Suprapubic skin (tissue), 4 donors: ENCODE measurements at regions not wholly inside any gene's neighbourhood (a gene's known extent, or its start where the extent isn't known, plus 50 kb on each side); places are given as distances from the start of the nearest gene placed in this dataset.

Experiments used
- DNase-seq, 2 donors: peaks; one replicate each; pipeline ENCODE4 v3.0.0-alpha.2; 2019; ENCODE audit warnings: low spot score in 2 of 2
- H3K27ac ChIP-seq: fragments of 200-600 bp; sonication (generic); one replicate; pipeline ENCODE4 v1.5.1; 2019
- H3K27me3 ChIP-seq: fragments of 200-600 bp; sonication (generic); one replicate; pipeline ENCODE4 v1.5.1; 2019
- H3K36me3 ChIP-seq: fragments of 200-600 bp; sonication (generic); one replicate; pipeline ENCODE4 v1.5.1; 2019
- H3K4me1 ChIP-seq: fragments of 200-600 bp; sonication (generic); one replicate; pipeline ENCODE4 v1.5.1; 2019
- H3K4me3 ChIP-seq: fragments of 200-600 bp; sonication (generic); one replicate; pipeline ENCODE4 v1.5.1; 2019; ENCODE audit warnings: mild to moderate bottlenecking
- H3K9me3 ChIP-seq: fragments of 200-600 bp; sonication (generic); one replicate; pipeline ENCODE4 v1.5.1; 2019
- EP300 ChIP-seq: sonication (generic); formaldehyde crosslinking; IDR thresholded peaks from one replicate; pipeline ENCODE4 v1.6.1; 2017; ENCODE audit warnings: antibody characterized with exemption
- POLR2A ChIP-seq, 2 donors: fragments of 450-650 bp; IDR thresholded peaks; one replicate each; pipeline ENCODE4 v1.6.1; 2017; ENCODE audit warnings: antibody characterized with exemption in 2 of 2, mild to moderate bottlenecking in 2 of 2, moderate library complexity in 2 of 2
- POLR2AphosphoS5 ChIP-seq, 3 donors: sonication (generic); formaldehyde crosslinking; IDR thresholded peaks; one replicate each; pipeline ENCODE4 v1.6.1; 2017; ENCODE audit warnings: antibody characterized with exemption in 3 of 3
- WGBS: methylation state at CpG from one replicate; pipeline ENCODE4 v1.1.5; 2018; 5-methylcytosine and 5-hydroxymethylcytosine counted together
- TF ChIP-seq, protein P1 (sequence below), 2 donors: fragments of 200-600 bp in 1 of 2; fragments of 450-650 bp in 1 of 2; sonication (generic) in 1 of 2; IDR thresholded peaks; one replicate each; pipeline ENCODE4 v1.5.1; 2016 to 2019; ENCODE audit warnings: antibody characterized with exemption in 2 of 2, mild to moderate bottlenecking in 1 of 2, moderate library complexity in 1 of 2

DNA sequence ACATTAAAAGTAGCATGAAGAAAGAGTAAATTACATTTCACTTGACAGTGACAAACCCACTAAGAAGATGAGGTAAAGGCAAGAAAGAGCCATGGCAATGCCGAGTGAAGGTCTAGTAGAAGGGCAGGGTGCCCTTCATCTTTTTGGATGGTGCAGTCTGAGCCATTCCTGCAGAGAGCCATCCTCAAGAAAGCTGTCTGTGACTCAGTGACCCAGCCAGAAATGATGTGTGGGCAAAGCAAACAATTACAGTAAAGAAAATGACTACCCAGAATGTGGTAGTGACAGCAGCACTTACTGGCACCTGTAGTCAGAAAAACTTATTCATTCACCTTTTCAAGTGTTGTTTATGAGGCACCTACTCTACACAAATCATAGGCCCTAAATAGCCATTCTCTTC, 281.7 kb downstream of the DUSP6 start:
- Histone ChIP-seq H3K4me1 (no peaks in the 10 kb centered on the region), H3K27ac (no peak overlapping the region), H3K4me3 (no peak overlapping the region), H3K9me3 (no peaks in the 10 kb centered on the region), H3K27me3 (no peaks in the 10 kb centered on the region), H3K36me3 (no peaks in the 10 kb centered on the region)
- TF ChIP-seq, protein P1, sequence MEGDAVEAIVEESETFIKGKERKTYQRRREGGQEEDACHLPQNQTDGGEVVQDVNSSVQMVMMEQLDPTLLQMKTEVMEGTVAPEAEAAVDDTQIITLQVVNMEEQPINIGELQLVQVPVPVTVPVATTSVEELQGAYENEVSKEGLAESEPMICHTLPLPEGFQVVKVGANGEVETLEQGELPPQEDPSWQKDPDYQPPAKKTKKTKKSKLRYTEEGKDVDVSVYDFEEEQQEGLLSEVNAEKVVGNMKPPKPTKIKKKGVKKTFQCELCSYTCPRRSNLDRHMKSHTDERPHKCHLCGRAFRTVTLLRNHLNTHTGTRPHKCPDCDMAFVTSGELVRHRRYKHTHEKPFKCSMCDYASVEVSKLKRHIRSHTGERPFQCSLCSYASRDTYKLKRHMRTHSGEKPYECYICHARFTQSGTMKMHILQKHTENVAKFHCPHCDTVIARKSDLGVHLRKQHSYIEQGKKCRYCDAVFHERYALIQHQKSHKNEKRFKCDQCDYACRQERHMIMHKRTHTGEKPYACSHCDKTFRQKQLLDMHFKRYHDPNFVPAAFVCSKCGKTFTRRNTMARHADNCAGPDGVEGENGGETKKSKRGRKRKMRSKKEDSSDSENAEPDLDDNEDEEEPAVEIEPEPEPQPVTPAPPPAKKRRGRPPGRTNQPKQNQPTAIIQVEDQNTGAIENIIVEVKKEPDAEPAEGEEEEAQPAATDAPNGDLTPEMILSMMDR (IDR thresholded peaks at IDR 0.05), result no peak
- TF ChIP-seq EP300 (no peak), POLR2AphosphoS5 (IDR thresholded peaks at IDR 0.05) (no peak), POLR2A (IDR thresholded peaks at IDR 0.05) (no peak)
- WGBS, result 92% methylated on average over 1 of the region's 1 CpG
- DNase-seq, result no peak

DNA sequence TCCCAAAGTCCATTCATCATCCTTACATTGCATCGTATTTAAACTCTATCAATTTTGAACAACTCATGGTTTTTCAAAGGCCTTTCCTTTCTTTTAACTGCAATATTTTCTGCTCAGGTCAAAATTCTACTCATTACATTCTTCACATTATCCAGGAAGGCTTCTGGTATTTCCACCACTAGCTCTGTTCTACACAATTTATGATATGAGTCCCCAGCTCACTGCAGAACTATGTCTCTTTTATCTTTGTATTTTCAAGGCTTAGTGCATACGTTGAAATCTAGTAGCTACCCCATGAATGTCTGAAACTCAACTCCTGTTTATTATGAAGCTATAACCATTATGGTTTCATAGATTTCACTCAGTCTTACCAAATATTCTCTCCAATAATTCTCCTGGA, 282.9 kb downstream of the DUSP6 start:
- Histone ChIP-seq H3K4me1 (no peaks in the 10 kb centered on the region), H3K27me3 (no peaks in the 10 kb centered on the region), H3K4me3 (no peak overlapping the region), H3K36me3 (no peaks in the 10 kb centered on the region), H3K9me3 (no peaks in the 10 kb centered on the region), H3K27ac (no peak overlapping the region)
- TF ChIP-seq POLR2A (IDR thresholded peaks at IDR 0.05) (no peak), EP300 (no peak), POLR2AphosphoS5 (IDR thresholded peaks at IDR 0.05) (no peak)
- TF ChIP-seq, protein P1 (IDR thresholded peaks at IDR 0.05), result no peak
- no peak for DNase-seq
- 89% methylated on average over 2 of the region's 2 CpGs for WGBS

DNA sequence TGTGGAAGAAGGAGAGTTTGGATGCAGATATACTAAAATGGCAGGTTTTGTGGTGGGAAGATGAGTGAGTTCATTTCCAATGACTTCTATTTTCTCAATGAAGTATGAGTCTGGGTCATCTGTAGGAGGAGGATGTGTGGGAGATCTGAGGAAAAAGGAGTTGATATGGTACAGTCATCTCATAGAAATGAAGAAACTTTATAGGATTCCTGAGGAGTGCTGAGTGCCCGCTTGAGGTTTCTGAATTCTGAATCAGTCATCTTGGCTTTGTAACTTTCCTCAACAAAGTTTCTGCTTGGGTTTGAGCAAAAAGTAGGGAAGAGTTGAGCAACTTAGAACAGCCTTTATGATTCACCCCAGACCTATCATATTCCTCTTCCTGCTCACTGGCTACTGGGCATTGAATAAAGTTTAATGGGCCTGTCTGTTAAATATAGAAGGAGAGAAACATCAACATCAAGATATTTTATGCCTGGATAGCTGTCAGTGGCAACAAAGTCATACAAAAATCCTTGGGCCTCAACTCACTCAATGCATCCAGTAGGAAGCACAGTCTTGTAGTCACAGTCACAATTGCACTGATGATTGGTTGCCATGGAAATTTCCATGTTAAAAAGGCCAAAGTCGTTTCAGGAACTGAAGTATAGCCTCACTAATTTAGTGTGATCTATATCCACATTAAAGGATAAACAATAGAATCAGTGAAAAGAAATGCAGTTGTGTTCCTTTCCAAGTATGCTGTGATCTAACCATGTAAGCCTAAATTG, 284.7 kb downstream of the DUSP6 start:
- Histone ChIP-seq H3K4me3 (no peak overlapping the region), H3K27ac (no peak overlapping the region), H3K36me3 (no peaks in the 10 kb centered on the region), H3K9me3 (no peaks in the 10 kb centered on the region), H3K4me1 (no peaks in the 10 kb centered on the region), H3K27me3 (no peaks in the 10 kb centered on the region)
- TF ChIP-seq POLR2A (IDR thresholded peaks at IDR 0.05), result no peak
- TF ChIP-seq EP300, result no peak
- TF ChIP-seq, protein P1 (IDR thresholded peaks at IDR 0.05), result no peak
- no peak for TF ChIP-seq POLR2AphosphoS5 (IDR thresholded peaks at IDR 0.05)
- 64% methylated on average over 2 of the region's 2 CpGs for WGBS
- no peak for DNase-seq

DNA sequence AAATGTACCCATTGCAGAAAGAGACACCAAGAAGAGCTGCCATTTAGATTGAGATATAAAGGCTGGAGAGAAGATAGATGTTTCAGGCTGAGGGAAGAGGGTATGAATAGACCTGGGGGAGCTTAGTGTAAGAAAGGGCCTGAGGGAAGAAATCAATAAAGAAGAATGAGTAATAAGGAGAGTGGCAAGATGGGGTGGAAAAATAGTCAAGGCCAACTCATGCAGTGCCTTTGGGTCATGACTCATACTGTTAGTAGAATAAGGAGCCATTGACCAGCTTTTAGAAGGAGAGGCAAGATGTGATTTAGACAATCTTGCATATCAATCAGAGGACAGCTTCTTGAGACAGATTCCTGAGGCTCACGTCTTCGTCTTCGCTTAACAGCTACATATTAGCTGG, 287.5 kb downstream of the DUSP6 start:
- H3K4me1 ChIP-seq, result no peaks in the 10 kb centered on the region
- no peaks in the 10 kb centered on the region for H3K36me3 ChIP-seq
- H3K27ac ChIP-seq, result no peak overlapping the region
- H3K9me3 ChIP-seq, result no peaks in the 10 kb centered on the region
- 94% methylated on average over 3 of the region's 3 CpGs for WGBS
- no peaks in the 10 kb centered on the region for H3K27me3 ChIP-seq
- no peak for TF ChIP-seq POLR2AphosphoS5 (IDR thresholded peaks at IDR 0.05)
- no peak for TF ChIP-seq POLR2A (IDR thresholded peaks at IDR 0.05)
- no peak for TF ChIP-seq EP300
- TF ChIP-seq, protein P1 (IDR thresholded peaks at IDR 0.05), result no peak
- no peak overlapping the region for H3K4me3 ChIP-seq
- no peak for DNase-seq

DNA sequence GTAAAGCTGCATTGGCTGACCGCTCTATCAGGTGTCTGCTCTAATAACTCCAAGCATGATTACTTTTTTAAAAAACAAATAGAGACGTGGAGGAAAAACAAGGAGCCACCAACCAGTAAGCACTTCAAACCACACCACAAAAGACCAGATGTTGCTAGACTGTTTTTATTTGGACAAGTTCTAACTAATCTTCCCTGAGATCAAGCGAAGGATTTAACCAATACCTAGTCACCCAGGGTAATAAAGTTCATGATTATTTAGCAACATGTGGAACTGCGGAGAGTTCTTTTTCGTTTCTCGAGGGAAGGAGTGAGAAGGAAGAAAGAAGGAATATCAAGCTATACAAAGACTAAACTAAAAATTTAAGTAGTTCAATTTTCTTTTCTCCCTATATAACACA, 288.1 kb downstream of the DUSP6 start:
- DNase-seq, result no peak
- H3K36me3 ChIP-seq, result no peaks in the 10 kb centered on the region
- WGBS, result 72% methylated on average over 6 of the region's 6 CpGs
- H3K27me3 ChIP-seq, result no peaks in the 10 kb centered on the region
- no peak overlapping the region for H3K27ac ChIP-seq
- no peak overlapping the region for H3K4me3 ChIP-seq
- H3K9me3 ChIP-seq, result no peaks in the 10 kb centered on the region
- TF ChIP-seq POLR2A (IDR thresholded peaks at IDR 0.05) (no peak), EP300 (no peak), POLR2AphosphoS5 (IDR thresholded peaks at IDR 0.05) (no peak)
- TF ChIP-seq, protein P1 (IDR thresholded peaks at IDR 0.05), result no peak
- H3K4me1 ChIP-seq, result no peaks in the 10 kb centered on the region
